Brain microvascular endothelial cell (primary cell): ENCODE measurements at regions not wholly inside any gene's neighbourhood (a gene's known extent, or its start where the extent isn't known, plus 50 kb on each side); places are given as distances from the start of the nearest gene placed in this dataset.

Source experiments
- DNase-seq: peaks from one replicate; pipeline ENCODE4 v3.0.0-alpha.2; 2020
- H3K27ac ChIP-seq: fragments of 250-450 bp; sonication (Bioruptor Pico); 2 replicates; pipeline ENCODE4 v1.5.1; 2020; ENCODE audit warnings: mild to moderate bottlenecking, moderate library complexity
- H3K27me3 ChIP-seq: fragments of 250-450 bp; sonication (Bioruptor Pico); replicated peaks from 2 replicates; pipeline ENCODE4 v1.5.1; 2020; ENCODE audit warnings: mild to moderate bottlenecking
- H3K36me3 ChIP-seq: fragments of 250-450 bp; sonication (Bioruptor Pico); replicated peaks from 2 replicates; pipeline ENCODE4 v1.5.1; 2020; ENCODE audit warnings: mild to moderate bottlenecking
- H3K4me3 ChIP-seq: 2 replicates; pipeline ENCODE4 v1.5.1; 2011; ENCODE audit warnings: low read depth, mild to moderate bottlenecking, control low read depth, low read length, moderate library complexity
- CTCF ChIP-seq: IDR thresholded peaks from 2 replicates; pipeline ENCODE4 v1.5.1; 2011; ENCODE audit warnings: low read depth, mild to moderate bottlenecking, moderate library complexity, low read length, control low read depth, inconsistent platforms; ENCODE audit errors: missing control alignments
- in situ Hi-C: cut with HindIII; loops from 2 replicates; pipeline ENCODE4 v1.10.0; 2017; ENCODE audit warnings: low sequenced_read_pairs, low pct_ligation_motif_present

- TF ChIP-seq CTCF: no peak
- no peak overlapping the region for H3K4me3 ChIP-seq
- H3K27me3 ChIP-seq: no peaks in the 10 kb centered on the region
- H3K27ac ChIP-seq: peak overlapping the region; percentile 63
- in situ Hi-C loops: no loop called here
- H3K36me3 ChIP-seq: no peaks in the 10 kb centered on the region
- DNase-seq: peak; percentile 86
Measured at GRCh38 chrX:109840585-109840984, 107.5 kb upstream of the ACSL4 start.

GRCh38 chrX:109841257-109841656 lies 108.2 kb upstream of the ACSL4 start:
- no peak for TF ChIP-seq CTCF
- in situ Hi-C loops: no loop called here
- Histone ChIP-seq H3K36me3 (no peaks in the 10 kb centered on the region), H3K27ac (no peak overlapping the region), H3K27me3 (no peaks in the 10 kb centered on the region), H3K4me3 (no peak overlapping the region)
- DNase-seq: no peak

- DNase-seq: no peak
- H3K36me3 ChIP-seq: no peaks in the 10 kb centered on the region
- H3K27me3 ChIP-seq: no peaks in the 10 kb centered on the region
- no peak for TF ChIP-seq CTCF
- no peak overlapping the region for H3K27ac ChIP-seq
- no peak overlapping the region for H3K4me3 ChIP-seq
- in situ Hi-C loops: no loop called here
Measured at GRCh38 chrX:109841869-109842579, 109.0 kb upstream of the ACSL4 start.

- Histone ChIP-seq H3K4me3 (no peak overlapping the region), H3K27ac (no peak overlapping the region), H3K27me3 (no peaks in the 10 kb centered on the region), H3K36me3 (no peaks in the 10 kb centered on the region)
- no peak for DNase-seq
- in situ Hi-C loops: no loop called here
- no peak for TF ChIP-seq CTCF
Measured at GRCh38 chrX:109842611-109843010, 109.6 kb upstream of the ACSL4 start.

- Histone ChIP-seq H3K27ac (no peak overlapping the region), H3K36me3 (no peaks in the 10 kb centered on the region), H3K4me3 (no peak overlapping the region), H3K27me3 (no peaks in the 10 kb centered on the region)
- in situ Hi-C loops: no loop called here
- TF ChIP-seq CTCF: no peak
- no peak for DNase-seq
Measured at GRCh38 chrX:109843963-109844751, 111.1 kb upstream of the ACSL4 start.
